Astrocyte (in vitro differentiated cells and primary cell): ENCODE measurements at regions not wholly inside any gene's neighbourhood (a gene's known extent, or its start where the extent isn't known, plus 50 kb on each side); places are given as distances from the start of the nearest gene placed in this dataset.

Source experiments
- CTCF ChIP-seq: IDR thresholded peaks from 2 replicates; pipeline ENCODE4 v1.5.1; 2011; ENCODE audit warnings: low read depth, mild to moderate bottlenecking, inconsistent platforms, low read length, moderate library complexity; ENCODE audit not compliant: insufficient read depth
- EZH2 ChIP-seq: IDR thresholded peaks from 2 replicates; pipeline ENCODE4 v1.6.1; 2012; ENCODE audit warnings: mild to moderate bottlenecking, low read length, inconsistent platforms; ENCODE audit not compliant: insufficient read depth

GRCh38 chrX:50978920-50979682 lies 68.6 kb downstream of the BMP15 start:
- no peak for TF ChIP-seq CTCF
- TF ChIP-seq EZH2 = no peak
